Right ventricle myocardium superior (tissue), 1 donor: ENCODE measurements at regions not wholly inside any gene's neighbourhood (a gene's known extent, or its start where the extent isn't known, plus 50 kb on each side); places are given as distances from the start of the nearest gene placed in this dataset.
"Not testable (repeated sequence)": the region's sequence is repeated elsewhere in the genome, so short reads cannot be mapped to it uniquely, and the experiment has no call there.

Experiments used
- ATAC-seq: fragments of 200-7000 bp; cut with Tn5 transposase; one replicate; pipeline ENCODE4 v1.9.1; 2020; ENCODE audit warnings: mild to moderate bottlenecking; ENCODE audit not compliant: poor library complexity
- DNase-seq: peaks from one replicate; pipeline ENCODE4 v3.0.0-alpha.2; 2020
- intact Hi-C: fragments of 100-400 bp; cut with DNase I; formaldehyde crosslinking; loops from one replicate; pipeline ENCODE4 v1.11.2; 2022
- donor health status: DM: no; HTN: yes; CAD: no; lungs with severe emphysema.

GRCh38 chr11:42311944-42312343 is 852.5 kb upstream of the LRRC4C start:
- intact Hi-C loops, result no loop called here
- DNase-seq (no peak), ATAC-seq (no peak)

GRCh38 chr11:42315267-42315666 is 855.8 kb upstream of the LRRC4C start:
- intact Hi-C loops, result no loop called here
- no peak for ATAC-seq
- DNase-seq, result no peak

GRCh38 chr11:42315846-42316245 is 856.4 kb upstream of the LRRC4C start:
- no peak for ATAC-seq
- DNase-seq, result no peak
- intact Hi-C loops, result no loop called here

GRCh38 chr11:42319921-42320320 is 860.5 kb upstream of the LRRC4C start:
- intact Hi-C loops, result no loop called here
- ATAC-seq (no peak), DNase-seq (no peak)

- intact Hi-C loops, result no loop called here
- DNase-seq (no peak), ATAC-seq (no peak)
Observed at GRCh38 chr11:42329929-42330565, 870.6 kb upstream of the LRRC4C start.

- DNase-seq, result no peak
- ATAC-seq, result no peak
- intact Hi-C loops, result no loop called here
Observed at GRCh38 chr11:42337786-42338455, 878.5 kb upstream of the LRRC4C start.

- intact Hi-C loops, result no loop called here
- ATAC-seq, result no peak
- DNase-seq, result no peak
Observed at GRCh38 chr11:42344204-42344792, 884.8 kb upstream of the LRRC4C start.

- ATAC-seq (no peak), DNase-seq (no peak)
- intact Hi-C loops, result no loop called here
Observed at GRCh38 chr11:42345933-42346332, 886.5 kb upstream of the LRRC4C start.

GRCh38 chr11:42363701-42364100 is 904.2 kb upstream of the LRRC4C start:
- intact Hi-C loops, result no loop called here
- ATAC-seq, result no peak
- no peak for DNase-seq

GRCh38 chr11:42390116-42390515 is 921.7 kb upstream of the API5 start:
- DNase-seq (no peak), ATAC-seq (no peak)
- intact Hi-C loops, result no loop called here

- DNase-seq (no peak), ATAC-seq (no peak)
- intact Hi-C loops, result no loop called here
Observed at GRCh38 chr11:42397483-42397882, 914.3 kb upstream of the API5 start.

GRCh38 chr11:42407341-42407740 is 904.5 kb upstream of the API5 start:
- intact Hi-C loops, result no loop called here

GRCh38 chr11:42410251-42410955 is 901.4 kb upstream of the API5 start:
- ATAC-seq (no peak), DNase-seq (no peak)
- intact Hi-C loops, result no loop called here

More at GRCh38 chr11:42407341-42407740, 904.5 kb upstream of the API5 start:
- DNase-seq (no peak), ATAC-seq (no peak)

GRCh38 chr11:42412590-42412989 is 899.2 kb upstream of the API5 start:
- intact Hi-C loops, result no loop called here
- DNase-seq, result no peak
- no peak for ATAC-seq

- DNase-seq (no peak), ATAC-seq (no peak)
- intact Hi-C loops, result no loop called here
Observed at GRCh38 chr11:42417691-42418090, 894.1 kb upstream of the API5 start.

- DNase-seq, result no peak
- ATAC-seq, result no peak
- intact Hi-C loops, result no loop called here
Observed at GRCh38 chr11:42422090-42422489, 889.7 kb upstream of the API5 start.

- DNase-seq, intact Hi-C loops, ATAC-seq: not testable (repeated sequence)
Observed at GRCh38 chr11:42434911-42435310, 876.9 kb upstream of the API5 start.

GRCh38 chr11:42444406-42444805 is 867.4 kb upstream of the API5 start:
- no peak for DNase-seq
- intact Hi-C loops, result no loop called here
- no peak for ATAC-seq

GRCh38 chr11:42462558-42463310 is 849.1 kb upstream of the API5 start:
- ATAC-seq (no peak), DNase-seq (no peak)
- intact Hi-C loops, result no loop called here
